Body of pancreas (tissue), 4 donors: ENCODE measurements at regions not wholly inside any gene's neighbourhood (a gene's known extent, or its start where the extent isn't known, plus 50 kb on each side); places are given as distances from the start of the nearest gene placed in this dataset.

Experiments used
- POLR2A ChIP-seq, 3 donors: fragments of 450-650 bp; IDR thresholded peaks; one replicate each; pipeline ENCODE4 v1.6.1; 2016; ENCODE audit warnings: antibody characterized with exemption in 3 of 3, mild to moderate bottlenecking in 2 of 3
- TF ChIP-seq, protein P1 (sequence below), 7 experiments: fragments of 450-650 bp in 4 of 7; fragments of 200-600 bp in 3 of 7; sonication (generic) in 3 of 7; IDR thresholded peaks; one replicate each; pipeline ENCODE4 v1.5.1; 2016 to 2019; ENCODE audit warnings: antibody characterized with exemption in 7 of 7

DNA sequence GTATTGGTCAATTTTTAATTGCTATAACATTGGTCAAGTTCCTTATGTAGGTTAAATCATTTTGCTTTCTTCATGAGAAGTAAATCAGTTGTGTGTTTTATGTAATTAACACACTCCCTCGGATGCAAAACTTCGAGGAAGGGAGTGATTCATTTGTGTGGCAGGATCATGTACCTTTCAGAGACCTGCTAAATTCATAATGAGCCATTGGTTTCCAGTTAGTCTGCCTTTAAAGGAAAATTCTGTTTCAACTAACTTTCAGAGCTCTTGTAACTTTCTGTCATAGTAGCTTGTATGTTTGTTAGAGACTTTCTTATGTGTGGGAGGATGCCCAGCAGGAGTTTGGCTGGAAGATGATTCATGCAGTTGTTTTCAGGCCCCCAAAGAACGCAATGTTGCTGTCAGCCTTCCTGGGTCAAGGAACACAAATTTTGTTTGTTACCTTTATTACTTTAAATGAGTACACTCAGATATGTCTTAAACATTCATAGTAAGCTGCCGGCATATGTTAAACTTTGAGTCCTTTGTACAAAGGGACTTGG is 72.1 kb downstream of the GPR101 start:
- no peak for TF ChIP-seq POLR2A (IDR thresholded peaks at IDR 0.05)
- TF ChIP-seq, protein P1, sequence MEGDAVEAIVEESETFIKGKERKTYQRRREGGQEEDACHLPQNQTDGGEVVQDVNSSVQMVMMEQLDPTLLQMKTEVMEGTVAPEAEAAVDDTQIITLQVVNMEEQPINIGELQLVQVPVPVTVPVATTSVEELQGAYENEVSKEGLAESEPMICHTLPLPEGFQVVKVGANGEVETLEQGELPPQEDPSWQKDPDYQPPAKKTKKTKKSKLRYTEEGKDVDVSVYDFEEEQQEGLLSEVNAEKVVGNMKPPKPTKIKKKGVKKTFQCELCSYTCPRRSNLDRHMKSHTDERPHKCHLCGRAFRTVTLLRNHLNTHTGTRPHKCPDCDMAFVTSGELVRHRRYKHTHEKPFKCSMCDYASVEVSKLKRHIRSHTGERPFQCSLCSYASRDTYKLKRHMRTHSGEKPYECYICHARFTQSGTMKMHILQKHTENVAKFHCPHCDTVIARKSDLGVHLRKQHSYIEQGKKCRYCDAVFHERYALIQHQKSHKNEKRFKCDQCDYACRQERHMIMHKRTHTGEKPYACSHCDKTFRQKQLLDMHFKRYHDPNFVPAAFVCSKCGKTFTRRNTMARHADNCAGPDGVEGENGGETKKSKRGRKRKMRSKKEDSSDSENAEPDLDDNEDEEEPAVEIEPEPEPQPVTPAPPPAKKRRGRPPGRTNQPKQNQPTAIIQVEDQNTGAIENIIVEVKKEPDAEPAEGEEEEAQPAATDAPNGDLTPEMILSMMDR (IDR thresholded peaks at IDR 0.05) = no peak
